HL-60 (cell line): ENCODE measurements at regions not wholly inside any gene's neighbourhood (a gene's known extent, or its start where the extent isn't known, plus 50 kb on each side); places are given as distances from the start of the nearest gene placed in this dataset.

Experiments used
- DNase-seq, 2 experiments: peaks; one replicate each; pipeline ENCODE4 v3.0.0-alpha.2; 2010 to 2020; ENCODE audit warnings: low read depth in 1 of 2, low spot score in 1 of 2
- H3K27ac ChIP-seq: fragments of 250-450 bp; sonication (Bioruptor Pico); replicated peaks from 2 replicates; pipeline ENCODE4 v1.5.1; 2020; ENCODE audit warnings: mild to moderate bottlenecking, moderate library complexity
- H3K27me3 ChIP-seq: fragments of 250-450 bp; sonication (Bioruptor Pico); 2 replicates; pipeline ENCODE4 v1.5.1; 2021; ENCODE audit warnings: mild to moderate bottlenecking, moderate library complexity; ENCODE audit not compliant: insufficient read depth, poor library complexity, severe bottlenecking
- H3K4me3 ChIP-seq: replicated peaks from 2 replicates; pipeline ENCODE4 v1.5.1; 2011; ENCODE audit warnings: mild to moderate bottlenecking, control low read depth, low read length; ENCODE audit not compliant: insufficient read depth
- CTCF ChIP-seq: IDR thresholded peaks from one replicate; pipeline ENCODE4 v1.5.1; 2011; ENCODE audit warnings: low read length, control low read depth, inconsistent platforms; ENCODE audit not compliant: insufficient read depth
- GABPA ChIP-seq: IDR thresholded peaks from 2 replicates; pipeline ENCODE4 v1.6.1; 2012; ENCODE audit warnings: low read depth
- POLR2AphosphoS5 ChIP-seq: IDR thresholded peaks from 2 replicates; pipeline ENCODE4 v1.6.1; 2012; ENCODE audit warnings: low read depth
- REST ChIP-seq: IDR thresholded peaks from 2 replicates; pipeline ENCODE4 v1.6.1; 2012; ENCODE audit warnings: low read depth; ENCODE audit not compliant: insufficient replicate concordance
- SPI1 ChIP-seq: IDR thresholded peaks from 2 replicates; pipeline ENCODE4 v1.6.1; 2012; ENCODE audit warnings: low read depth, mild to moderate bottlenecking, borderline replicate concordance

- DNase-seq: no peak
- TF ChIP-seq POLR2AphosphoS5: no peak
- TF ChIP-seq SPI1: peak; percentile 49
- no peak for TF ChIP-seq CTCF
- no peak overlapping the region for H3K27ac ChIP-seq
- H3K27me3 ChIP-seq: no peaks in the 10 kb centered on the region
- no peak overlapping the region for H3K4me3 ChIP-seq
Observed at GRCh38 chr2:62287282-62287681, 91.4 kb downstream of the B3GNT2 start.

GRCh38 chr2:62286089-62286785 lies 90.3 kb downstream of the B3GNT2 start:
- H3K27me3 ChIP-seq: no peaks in the 10 kb centered on the region
- no peak for DNase-seq
- TF ChIP-seq CTCF (no peak), POLR2AphosphoS5 (no peak), REST (no peak), SPI1 (no peak), GABPA (no peak)
- H3K4me3 ChIP-seq: no peak overlapping the region
- H3K27ac ChIP-seq: no peak overlapping the region

- no peak overlapping the region for H3K27ac ChIP-seq
- TF ChIP-seq SPI1 (no peak), CTCF (no peak), POLR2AphosphoS5 (no peak), REST (no peak), GABPA (no peak)
- no peak overlapping the region for H3K4me3 ChIP-seq
- H3K27me3 ChIP-seq: no peaks in the 10 kb centered on the region
- no peak for DNase-seq
Observed at GRCh38 chr2:62284980-62285379, 89.1 kb downstream of the B3GNT2 start.

- Histone ChIP-seq H3K27ac (no peak overlapping the region), H3K27me3 (no peaks in the 10 kb centered on the region), H3K4me3 (no peak overlapping the region)
- DNase-seq: no peak
- TF ChIP-seq GABPA (no peak), REST (no peak), CTCF (no peak), SPI1 (no peak), POLR2AphosphoS5 (no peak)
Observed at GRCh38 chr2:62284471-62284870, 88.6 kb downstream of the B3GNT2 start.
